ENCODE measurements at regions not wholly inside any gene's neighbourhood (a gene's known extent, or its start where the extent isn't known, plus 50 kb on each side); places are given as distances from the start of the nearest gene placed in this dataset.

GRCh38 chr14:94926176-94926575 is 156.3 kb upstream of the GSC start:
- H3K9me2 ChIP-seq (replicated peaks; ENCODE audit: control insufficient read depth, low read length) = no peaks in the 10 kb centered on the region
- TF ChIP-seq EZH2phosphoT487 (IDR thresholded peaks at IDR 0.05; ENCODE audit: borderline replicate concordance, low read length) (no peak), CTCF (IDR thresholded peaks at IDR 0.05; ENCODE audit: low read depth, low read length, poor library complexity, severe bottlenecking) (no peak)

GRCh38 chr14:94925416-94926173 is 155.7 kb upstream of the GSC start:
- Histone ChIP-seq H3K4me2 (ENCODE audit: low read length) (no peak overlapping the region), H3K36me3 (ENCODE audit: control insufficient read depth, low read length) (no peaks in the 10 kb centered on the region), H3K79me2 (ENCODE audit: control insufficient read depth, low read length) (no peaks in the 10 kb centered on the region), H4K20me1 (ENCODE audit: control insufficient read depth, insufficient read depth, low read depth, low read length) (no peaks in the 10 kb centered on the region), H3K9me3 (ENCODE audit: control insufficient read depth, insufficient read depth, low read length) (no peaks in the 10 kb centered on the region), H3K4me3 (ENCODE audit: low read length) (no peak overlapping the region), H3K27me3 (ENCODE audit: control insufficient read depth, low read length) (no peaks in the 10 kb centered on the region), H3F3A (ENCODE audit: control insufficient read depth, insufficient read depth) (no peaks in the 10 kb centered on the region), H3K4me1 (ENCODE audit: control insufficient read depth, low read length) (no peaks in the 10 kb centered on the region), H3K9me2 (replicated peaks; ENCODE audit: control insufficient read depth, low read length) (no peaks in the 10 kb centered on the region), H3K27ac (ENCODE audit: low read depth, low read length) (no peak overlapping the region)
- TF ChIP-seq CTCF (IDR thresholded peaks at IDR 0.05; ENCODE audit: low read depth, low read length, poor library complexity, severe bottlenecking) (no peak), EZH2phosphoT487 (IDR thresholded peaks at IDR 0.05; ENCODE audit: borderline replicate concordance, low read length) (no peak)

More at GRCh38 chr14:94926176-94926575, 156.3 kb upstream of the GSC start:
- no peak overlapping the region for H3K4me3 ChIP-seq (ENCODE audit: low read length)
- H4K20me1 ChIP-seq (ENCODE audit: control insufficient read depth, insufficient read depth, low read depth, low read length) = no peaks in the 10 kb centered on the region
- H3K79me2 ChIP-seq (ENCODE audit: control insufficient read depth, low read length) = no peaks in the 10 kb centered on the region
- no peaks in the 10 kb centered on the region for H3F3A ChIP-seq (ENCODE audit: control insufficient read depth, insufficient read depth)
- H3K36me3 ChIP-seq (ENCODE audit: control insufficient read depth, low read length) = no peaks in the 10 kb centered on the region
- no peak overlapping the region for H3K27ac ChIP-seq (ENCODE audit: low read depth, low read length)
- no peaks in the 10 kb centered on the region for H3K9me3 ChIP-seq (ENCODE audit: control insufficient read depth, insufficient read depth, low read length)
- no peaks in the 10 kb centered on the region for H3K4me1 ChIP-seq (ENCODE audit: control insufficient read depth, low read length)
- no peak overlapping the region for H3K4me2 ChIP-seq (ENCODE audit: low read length)
- H3K27me3 ChIP-seq (ENCODE audit: control insufficient read depth, low read length) = no peaks in the 10 kb centered on the region

- no peaks in the 10 kb centered on the region for H3K79me2 ChIP-seq (ENCODE audit: control insufficient read depth, low read length)
- no peaks in the 10 kb centered on the region for H4K20me1 ChIP-seq (ENCODE audit: control insufficient read depth, insufficient read depth, low read depth, low read length)
- H3K36me3 ChIP-seq (ENCODE audit: control insufficient read depth, low read length) = no peaks in the 10 kb centered on the region
- TF ChIP-seq EZH2phosphoT487 (IDR thresholded peaks at IDR 0.05; ENCODE audit: borderline replicate concordance, low read length) (no peak), CTCF (IDR thresholded peaks at IDR 0.05; ENCODE audit: low read depth, low read length, poor library complexity, severe bottlenecking) (no peak)
- H3K9me2 ChIP-seq (replicated peaks; ENCODE audit: control insufficient read depth, low read length) = no peaks in the 10 kb centered on the region
- H3K4me3 ChIP-seq (ENCODE audit: low read length) = no peak overlapping the region
- H3F3A ChIP-seq (ENCODE audit: control insufficient read depth, insufficient read depth) = no peaks in the 10 kb centered on the region
- H3K4me2 ChIP-seq (ENCODE audit: low read length) = no peak overlapping the region
- H3K4me1 ChIP-seq (ENCODE audit: control insufficient read depth, low read length) = no peaks in the 10 kb centered on the region
- H3K27me3 ChIP-seq (ENCODE audit: control insufficient read depth, low read length) = no peaks in the 10 kb centered on the region
- H3K27ac ChIP-seq (ENCODE audit: low read depth, low read length) = no peak overlapping the region
- H3K9me3 ChIP-seq (ENCODE audit: control insufficient read depth, insufficient read depth, low read length) = no peaks in the 10 kb centered on the region
These were observed 154.3 kb upstream of the GSC start for GRCh38 chr14:94924189-94924588.

Measured in DOHH2 (cell line).